SK-N-SH (cell line): ENCODE measurements at regions not wholly inside any gene's neighbourhood (a gene's known extent, or its start where the extent isn't known, plus 50 kb on each side); places are given as distances from the start of the nearest gene placed in this dataset.

Source experiments
- CTCF ChIP-seq: fragments of 200-600 bp; sonication (generic); IDR thresholded peaks from 2 replicates; pipeline ENCODE4 v1.6.1; 2017; ENCODE audit warnings: antibody characterized with exemption, mild to moderate bottlenecking, moderate library complexity
- EP300 ChIP-seq, 2 experiments: IDR thresholded peaks; 2 replicates each; pipeline versions ENCODE4 v1.4.0 to v1.6.1; 2012; ENCODE audit warnings: borderline replicate concordance in 1 of 2, low read depth in 1 of 2, low read length in 1 of 2
- JUND ChIP-seq: IDR thresholded peaks from 2 replicates; pipeline ENCODE4 v1.4.0; 2012
- MAX ChIP-seq: IDR thresholded peaks from 2 replicates; pipeline ENCODE4 v1.4.0; 2012; ENCODE audit warnings: low read depth
- POLR2AphosphoS5 ChIP-seq: IDR thresholded peaks from 2 replicates; pipeline ENCODE4 v1.6.1; 2012; ENCODE audit warnings: low read depth, low read length
- SMC3 ChIP-seq: IDR thresholded peaks from 2 replicates; pipeline ENCODE4 v1.6.1; 2012; ENCODE audit warnings: low read depth, low read length, improper control_type of control experiment

GRCh38 chr2:120618830-120619229 lies 116.8 kb upstream of the GLI2 start:
- TF ChIP-seq CTCF = no peak
- no peak for TF ChIP-seq POLR2AphosphoS5
- no peak for TF ChIP-seq JUND
- TF ChIP-seq MAX = no peak
- TF ChIP-seq SMC3 = no peak
- TF ChIP-seq EP300 (IDR thresholded peaks at IDR 0.05; ENCODE audit: borderline replicate concordance in 1 of 2, low read depth in 1 of 2, low read length in 1 of 2) = no peak
